ENCODE measurements at regions not wholly inside any gene's neighbourhood (a gene's known extent, or its start where the extent isn't known, plus 50 kb on each side); places are given as distances from the start of the nearest gene placed in this dataset.

DNA sequence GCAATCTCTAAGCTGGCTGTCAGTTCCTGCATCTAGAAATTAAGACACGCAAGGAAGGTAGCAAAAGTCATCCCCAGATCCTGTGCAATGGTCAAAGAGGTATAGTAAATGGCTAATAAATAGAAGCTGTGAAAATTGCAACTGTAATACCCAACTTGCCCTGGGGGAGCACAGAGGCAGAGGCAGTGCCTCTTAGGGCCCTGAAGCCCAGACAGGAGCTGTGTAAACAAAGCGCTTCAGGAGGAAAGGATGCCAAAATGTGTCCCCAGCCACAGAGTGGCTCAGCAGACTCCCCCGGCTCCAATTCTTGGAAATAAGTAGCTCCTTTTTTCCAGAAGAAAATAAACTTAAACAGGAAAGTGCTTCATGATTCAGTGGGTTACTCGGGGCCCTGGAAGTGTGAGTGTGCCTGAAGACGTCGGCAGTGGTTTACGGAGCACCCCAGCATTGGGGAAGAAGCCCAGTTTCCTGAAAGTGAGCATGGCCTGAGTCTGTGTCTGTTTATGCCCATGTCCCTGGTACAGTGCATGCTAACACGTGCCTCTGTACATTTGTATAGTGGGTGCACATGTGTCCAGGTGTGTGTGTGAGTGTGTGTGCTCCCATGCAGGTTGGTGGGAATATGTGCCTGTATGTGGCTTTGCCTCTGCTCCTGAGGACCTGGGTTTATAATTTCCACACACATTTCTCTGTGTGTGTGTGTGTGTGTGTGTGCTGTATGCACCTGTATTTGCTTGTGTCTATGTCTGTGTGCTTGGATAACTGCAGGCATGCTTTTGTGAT lies 246.7 kb downstream of the MAFB start:
- no peak overlapping the region for H3K4me2 ChIP-seq (ENCODE audit: low read length)
- no peaks in the 10 kb centered on the region for H3K27me3 ChIP-seq (ENCODE audit: control insufficient read depth, insufficient read depth, low read length)
- H3K9ac ChIP-seq = no peak overlapping the region
- no peaks in the 10 kb centered on the region for H3K9me3 ChIP-seq (ENCODE audit: control insufficient read depth, low read length)
- no peaks in the 10 kb centered on the region for H3K79me2 ChIP-seq
- no peak overlapping the region for H3K4me3 ChIP-seq (ENCODE audit: low read depth, low read length)
- H2AFZ ChIP-seq = no peak overlapping the region
- no peak overlapping the region for H3K27ac ChIP-seq
- TF ChIP-seq, protein P1, sequence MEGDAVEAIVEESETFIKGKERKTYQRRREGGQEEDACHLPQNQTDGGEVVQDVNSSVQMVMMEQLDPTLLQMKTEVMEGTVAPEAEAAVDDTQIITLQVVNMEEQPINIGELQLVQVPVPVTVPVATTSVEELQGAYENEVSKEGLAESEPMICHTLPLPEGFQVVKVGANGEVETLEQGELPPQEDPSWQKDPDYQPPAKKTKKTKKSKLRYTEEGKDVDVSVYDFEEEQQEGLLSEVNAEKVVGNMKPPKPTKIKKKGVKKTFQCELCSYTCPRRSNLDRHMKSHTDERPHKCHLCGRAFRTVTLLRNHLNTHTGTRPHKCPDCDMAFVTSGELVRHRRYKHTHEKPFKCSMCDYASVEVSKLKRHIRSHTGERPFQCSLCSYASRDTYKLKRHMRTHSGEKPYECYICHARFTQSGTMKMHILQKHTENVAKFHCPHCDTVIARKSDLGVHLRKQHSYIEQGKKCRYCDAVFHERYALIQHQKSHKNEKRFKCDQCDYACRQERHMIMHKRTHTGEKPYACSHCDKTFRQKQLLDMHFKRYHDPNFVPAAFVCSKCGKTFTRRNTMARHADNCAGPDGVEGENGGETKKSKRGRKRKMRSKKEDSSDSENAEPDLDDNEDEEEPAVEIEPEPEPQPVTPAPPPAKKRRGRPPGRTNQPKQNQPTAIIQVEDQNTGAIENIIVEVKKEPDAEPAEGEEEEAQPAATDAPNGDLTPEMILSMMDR (IDR thresholded peaks at IDR 0.05) = no peak
- no peaks in the 10 kb centered on the region for H3K36me3 ChIP-seq (ENCODE audit: control insufficient read depth, insufficient read depth, low read length)
- no peaks in the 10 kb centered on the region for H3K4me1 ChIP-seq

DNA sequence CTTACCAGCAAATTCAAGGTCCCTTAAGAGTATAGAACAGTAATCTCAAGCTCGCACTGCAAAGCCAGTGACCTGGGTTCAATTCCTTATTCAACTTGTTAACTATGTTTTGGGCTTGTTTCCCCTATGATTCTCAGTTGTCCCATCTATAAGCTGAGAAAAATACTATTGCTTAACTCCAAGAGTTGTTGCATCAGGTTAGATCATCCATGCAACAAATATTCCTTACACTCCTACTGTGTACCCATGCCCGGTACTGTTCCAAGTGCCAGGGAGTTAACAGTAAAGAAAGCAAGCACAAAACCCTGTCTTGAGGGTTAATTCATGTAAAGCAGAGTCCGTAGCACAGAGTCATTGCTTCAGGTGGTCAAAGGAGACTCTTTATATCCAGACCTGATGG lies 247.3 kb downstream of the MAFB start:
- Histone ChIP-seq H3K9me3 (ENCODE audit: control insufficient read depth, low read length) (no peaks in the 10 kb centered on the region), H3K79me2 (no peaks in the 10 kb centered on the region), H3K27ac (no peak overlapping the region), H2AFZ (no peak overlapping the region), H3K27me3 (ENCODE audit: control insufficient read depth, insufficient read depth, low read length) (no peaks in the 10 kb centered on the region), H3K4me1 (no peaks in the 10 kb centered on the region), H3K4me2 (ENCODE audit: low read length) (no peak overlapping the region), H3K4me3 (ENCODE audit: low read depth, low read length) (no peak overlapping the region), H3K9ac (no peak overlapping the region), H3K36me3 (ENCODE audit: control insufficient read depth, insufficient read depth, low read length) (no peaks in the 10 kb centered on the region)
- TF ChIP-seq, protein P1 (IDR thresholded peaks at IDR 0.05) = no peak

- no peaks in the 10 kb centered on the region for H3K79me2 ChIP-seq
- H3K4me2 ChIP-seq (ENCODE audit: low read length) = no peak overlapping the region
- no peaks in the 10 kb centered on the region for H3K4me1 ChIP-seq
- no peak overlapping the region for H2AFZ ChIP-seq
- no peaks in the 10 kb centered on the region for H3K27me3 ChIP-seq (ENCODE audit: control insufficient read depth, insufficient read depth, low read length)
- no peak overlapping the region for H3K27ac ChIP-seq
- H3K9me3 ChIP-seq (ENCODE audit: control insufficient read depth, low read length) = no peaks in the 10 kb centered on the region
- H3K4me3 ChIP-seq (ENCODE audit: low read depth, low read length) = no peak overlapping the region
- TF ChIP-seq, protein P1 (IDR thresholded peaks at IDR 0.05) = no peak
- no peak overlapping the region for H3K9ac ChIP-seq
- H3K36me3 ChIP-seq (ENCODE audit: control insufficient read depth, insufficient read depth, low read length) = no peaks in the 10 kb centered on the region
Observed at GRCh38 chr20:40438161-40438830, 250.7 kb downstream of the MAFB start.

DNA sequence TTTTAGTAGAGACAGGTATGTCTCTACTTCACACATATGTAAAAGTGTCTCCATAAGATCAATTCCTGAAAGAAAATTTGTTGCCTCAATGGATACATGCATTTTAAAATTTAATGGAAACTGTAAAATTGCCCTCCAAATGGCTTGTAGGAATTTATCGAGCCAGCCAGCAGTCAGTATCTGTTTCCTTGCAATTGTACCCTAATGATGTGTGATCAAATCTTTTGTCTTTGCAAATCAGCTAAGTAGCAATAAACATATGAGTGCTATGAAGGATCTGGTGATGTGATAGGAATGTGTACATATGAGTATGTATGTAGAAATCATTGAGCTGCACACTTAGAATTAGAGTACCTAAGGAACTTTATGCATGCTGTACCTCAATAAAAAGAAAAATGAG lies 253.0 kb downstream of the MAFB start:
- Histone ChIP-seq H3K4me1 (no peaks in the 10 kb centered on the region), H3K79me2 (no peaks in the 10 kb centered on the region), H3K9me3 (ENCODE audit: control insufficient read depth, low read length) (no peaks in the 10 kb centered on the region), H3K36me3 (ENCODE audit: control insufficient read depth, insufficient read depth, low read length) (no peaks in the 10 kb centered on the region), H2AFZ (no peak overlapping the region), H3K27ac (no peak overlapping the region), H3K9ac (no peak overlapping the region), H3K4me2 (ENCODE audit: low read length) (no peak overlapping the region), H3K4me3 (ENCODE audit: low read depth, low read length) (no peak overlapping the region), H3K27me3 (ENCODE audit: control insufficient read depth, insufficient read depth, low read length) (no peaks in the 10 kb centered on the region)
- TF ChIP-seq, protein P1 (IDR thresholded peaks at IDR 0.05) = no peak

Data from parathyroid adenoma (tissue), 2 donors.